ENCODE measurements at regions not wholly inside any gene's neighbourhood (a gene's known extent, or its start where the extent isn't known, plus 50 kb on each side); places are given as distances from the start of the nearest gene placed in this dataset.

GRCh38 chr12:93015871-93016751, 87.0 kb upstream of the EEA1 start:
- no peak for DNase-seq (ENCODE audit: low spot score)

GRCh38 chr12:93016752-93017350, 87.8 kb upstream of the EEA1 start:
- peak; percentile 59 for DNase-seq (ENCODE audit: low spot score)

- DNase-seq (ENCODE audit: low spot score) = no peak
These were observed 89.5 kb upstream of the EEA1 start for GRCh38 chr12:93018610-93019009.

- DNase-seq (ENCODE audit: low spot score) = no peak
These were observed 90.3 kb upstream of the EEA1 start for GRCh38 chr12:93019212-93019927.

DNA sequence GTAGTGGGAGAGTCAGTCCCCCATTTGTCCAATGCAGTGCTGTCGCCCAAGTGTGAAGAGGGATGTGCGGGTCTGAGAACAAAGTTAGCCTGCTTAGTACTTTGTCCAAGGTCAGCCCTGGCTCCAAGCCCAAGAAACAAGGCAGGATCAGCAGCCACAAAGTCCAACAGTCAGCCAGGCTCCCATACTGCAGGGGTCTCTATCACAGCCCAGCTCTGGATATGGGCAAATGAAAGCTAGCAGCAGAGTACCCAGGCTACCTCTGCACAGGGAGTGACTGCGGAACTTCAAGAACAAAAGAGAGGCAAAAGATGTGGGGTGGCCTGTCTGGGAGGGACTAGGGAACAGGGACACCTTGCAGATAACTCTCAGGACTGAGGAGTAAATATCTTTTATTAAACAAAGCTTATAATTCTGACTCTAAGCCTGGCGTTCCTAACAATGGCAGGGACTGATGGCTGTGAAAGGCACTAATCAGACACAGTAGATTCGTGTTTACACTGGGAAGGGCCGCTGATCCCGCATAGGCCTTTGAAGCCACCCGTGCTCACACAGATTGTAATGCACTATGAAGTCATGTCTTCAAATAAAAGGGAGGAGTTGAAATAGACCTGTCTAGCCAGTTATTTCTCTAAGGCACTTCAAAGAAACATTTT, 91.0 kb upstream of the EEA1 start:
- DNase-seq (ENCODE audit: low spot score) = no peak

DNA sequence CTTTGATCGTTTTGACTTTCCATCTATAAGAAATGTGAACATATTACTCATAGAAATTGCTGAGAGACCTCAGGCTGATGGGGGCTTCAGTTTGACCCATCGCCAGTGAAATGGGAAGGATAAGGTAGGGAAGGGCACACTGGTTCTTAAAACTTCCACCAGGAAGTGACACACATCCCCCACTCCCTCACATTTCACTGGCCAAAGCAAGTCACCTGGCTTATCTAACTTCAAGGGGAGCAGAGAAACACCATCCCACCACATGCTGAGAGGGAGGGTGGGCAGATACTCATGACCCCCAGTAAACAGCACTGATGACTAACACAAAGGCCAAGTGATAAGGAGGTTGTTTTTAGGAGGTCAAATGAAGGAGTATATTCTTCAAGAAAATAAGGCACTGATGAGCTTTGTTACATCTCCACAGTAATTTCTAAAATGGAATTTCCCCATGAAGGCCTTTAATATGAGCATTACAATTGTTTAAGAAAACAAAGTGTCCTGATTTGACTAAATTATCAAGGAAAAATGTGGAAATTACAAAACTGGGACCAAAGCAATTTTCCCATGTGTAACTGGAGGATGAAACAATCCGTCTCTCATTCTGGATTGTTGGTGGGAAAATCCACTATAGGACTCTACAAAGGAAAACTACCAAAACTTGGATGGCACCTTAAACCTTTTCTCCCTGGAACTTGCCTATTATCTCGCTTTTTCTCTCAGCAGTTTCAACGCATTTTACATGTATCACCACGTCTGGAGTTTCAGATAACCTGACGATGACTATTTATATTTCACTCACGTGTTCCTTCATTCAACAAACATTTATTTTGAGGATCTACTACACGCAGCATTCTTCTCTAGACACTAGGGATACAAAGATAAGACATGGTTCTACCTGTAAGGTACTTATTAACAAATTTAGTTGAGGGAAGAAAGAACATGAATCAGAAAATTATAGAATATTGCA, 91.8 kb upstream of the EEA1 start:
- DNase-seq (ENCODE audit: low spot score) = no peak

- DNase-seq (ENCODE audit: low spot score) = no peak
These were observed 93.7 kb upstream of the EEA1 start for GRCh38 chr12:93022603-93023340.

- peak; percentile 53 for DNase-seq (ENCODE audit: low spot score)
These were observed 96.3 kb upstream of the EEA1 start for GRCh38 chr12:93025145-93026103.

GRCh38 chr12:93027041-93027440, 97.9 kb upstream of the EEA1 start:
- no peak for DNase-seq (ENCODE audit: low spot score)

DNA sequence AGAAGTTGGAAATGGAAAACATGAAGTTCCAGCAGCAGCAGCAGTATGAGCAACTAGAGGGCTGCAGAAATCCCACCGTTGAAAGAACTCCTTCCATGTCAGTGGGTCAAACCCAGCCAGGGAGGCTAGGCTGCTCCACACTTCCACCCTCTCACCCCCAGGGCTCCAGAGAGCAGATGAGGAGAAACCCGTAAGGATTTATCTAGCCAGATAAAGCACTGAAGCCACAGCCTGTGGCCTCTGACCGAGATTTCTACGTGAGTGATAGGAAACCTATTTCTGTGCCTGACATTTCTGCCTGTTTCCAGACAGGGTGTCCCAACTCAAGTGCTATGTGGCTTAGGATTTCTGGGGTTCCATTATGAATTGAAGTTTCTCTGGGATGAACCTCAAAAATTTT, 100.0 kb upstream of the EEA1 start:
- no peak for DNase-seq (ENCODE audit: low spot score)

- DNase-seq (ENCODE audit: low spot score) = no peak
These were observed 101.9 kb upstream of the EEA1 start for GRCh38 chr12:93031028-93031427.

DNA sequence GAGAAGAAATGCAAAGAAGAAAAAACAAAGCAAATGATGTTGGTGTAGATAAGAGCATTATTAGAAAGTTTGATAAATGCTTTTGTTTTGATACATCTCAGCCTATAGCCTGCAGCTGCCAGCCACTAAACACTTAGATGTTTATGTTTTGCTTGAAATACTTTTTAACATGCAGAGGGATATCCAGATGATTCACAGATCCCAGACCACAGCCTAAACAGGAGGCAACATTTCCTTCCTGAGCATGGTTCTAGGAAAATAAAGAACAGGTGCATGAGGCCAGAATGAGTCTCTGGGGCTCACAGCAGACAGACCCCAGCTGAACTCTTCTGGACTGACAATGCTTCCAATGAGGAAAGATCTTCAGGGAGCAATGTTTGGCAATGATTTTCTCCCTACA, 103.7 kb upstream of the EEA1 start:
- DNase-seq (ENCODE audit: low spot score) = no peak

GRCh38 chr12:93033948-93034347, 104.9 kb upstream of the EEA1 start:
- no peak for DNase-seq (ENCODE audit: low spot score)

DNA sequence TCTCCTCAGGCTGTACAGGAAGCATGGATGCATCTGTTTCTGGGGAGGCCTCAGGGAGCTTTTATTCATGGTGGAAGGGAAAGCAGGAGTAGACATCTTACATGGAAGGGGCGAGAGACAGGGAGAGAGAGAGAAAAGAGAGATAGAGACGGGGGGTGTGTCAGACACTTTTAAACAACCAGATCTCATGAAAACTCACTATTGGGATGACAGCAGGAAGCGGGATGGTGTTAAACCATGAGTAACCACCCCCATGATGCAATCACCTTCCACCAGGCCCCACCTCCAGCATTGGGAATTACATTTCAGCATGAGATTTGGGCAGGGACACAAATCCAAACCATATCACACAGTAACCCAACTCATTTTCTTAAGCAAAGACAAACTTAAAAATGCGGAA, 110.0 kb upstream of the EEA1 start:
- DNase-seq (ENCODE audit: low spot score) = no peak

GRCh38 chr12:93039930-93040329, 110.8 kb upstream of the EEA1 start:
- no peak for DNase-seq (ENCODE audit: low spot score)

DNA sequence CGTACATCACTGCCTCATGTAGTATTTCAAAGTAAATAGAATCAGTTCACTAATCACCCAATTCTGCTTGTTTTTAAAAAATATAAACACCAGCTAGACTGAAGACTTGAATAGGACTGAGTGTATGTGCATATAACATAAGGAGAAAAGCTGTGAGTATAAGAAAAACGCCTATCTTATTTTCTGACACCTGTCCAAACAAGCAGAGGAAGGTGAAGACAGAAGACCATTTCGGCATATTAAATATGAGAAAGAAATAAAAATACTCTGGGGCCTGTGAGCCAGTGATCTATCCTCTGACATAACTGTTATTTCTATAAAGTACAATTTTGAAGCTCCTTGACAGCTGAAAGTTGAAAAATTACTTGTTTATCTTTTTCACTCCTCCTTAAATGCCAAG, 111.3 kb upstream of the EEA1 start:
- no peak for DNase-seq (ENCODE audit: low spot score)

- DNase-seq (ENCODE audit: low spot score) = no peak
These were observed 112.3 kb upstream of the EEA1 start for GRCh38 chr12:93041416-93041815.

DNA sequence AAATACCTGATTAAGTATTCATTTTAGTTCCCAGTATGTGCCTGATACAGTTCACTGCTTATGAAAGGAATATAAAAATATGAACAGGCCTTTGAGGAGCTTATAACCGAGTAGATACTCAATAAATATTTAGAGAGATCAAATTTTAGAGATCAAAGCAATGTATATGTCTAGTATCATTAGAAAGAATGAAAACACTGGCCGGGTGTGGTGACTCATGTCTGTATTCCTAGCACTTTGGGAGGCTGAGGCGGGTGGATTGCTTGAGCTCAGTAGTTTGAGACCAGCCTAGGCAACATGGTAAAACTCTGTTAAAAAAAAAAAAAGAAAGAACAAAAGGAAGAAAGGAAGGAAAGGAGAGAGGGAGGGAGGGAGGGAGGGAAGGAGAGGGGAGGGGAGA, 113.2 kb upstream of the EEA1 start:
- no peak for DNase-seq (ENCODE audit: low spot score)

DNA sequence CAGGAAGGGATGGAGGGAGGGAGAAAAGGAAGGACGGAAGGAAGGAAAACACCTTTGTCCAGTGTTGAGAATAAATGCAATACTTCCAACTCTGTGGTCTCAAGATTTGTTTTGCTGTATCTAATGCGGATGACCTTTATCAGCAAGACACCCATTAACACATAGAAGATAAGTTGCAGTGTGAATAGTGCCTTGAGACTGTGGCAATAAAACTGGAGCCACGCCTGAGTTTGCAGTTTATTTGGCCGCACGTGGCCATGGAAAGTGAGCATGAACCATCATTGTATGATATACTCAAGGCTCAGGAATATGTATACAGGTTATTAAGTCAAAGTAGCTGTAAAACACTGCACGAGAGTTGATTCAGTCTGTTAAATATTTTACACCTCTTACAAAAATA, 113.6 kb upstream of the EEA1 start:
- no peak for DNase-seq (ENCODE audit: low spot score)
